Heart right ventricle (tissue), 16 donors: ENCODE measurements at regions not wholly inside any gene's neighbourhood (a gene's known extent, or its start where the extent isn't known, plus 50 kb on each side); places are given as distances from the start of the nearest gene placed in this dataset.

Source experiments
- ATAC-seq, 8 donors: fragments of 200-7000 bp; cut with Tn5 transposase; one replicate each; pipeline ENCODE4 v1.9.1; 2020; ENCODE audit warnings: mild to moderate bottlenecking in 8 of 8, moderate library complexity in 8 of 8, moderate number of reproducible peaks in 1 of 8
- DNase-seq, 2 donors: peaks; one replicate each; pipeline ENCODE4 v3.0.0-alpha.2; 2020
- H3K27ac ChIP-seq, 10 donors: fragments of 200-600 bp; sonication (generic) in 2 of 10; one replicate each; pipeline versions ENCODE4 v1.5.0 to v1.8.0; 2020 to 2022; ENCODE audit warnings: mild to moderate bottlenecking in 3 of 10
- H3K27me3 ChIP-seq, 7 donors: fragments of 200-600 bp; one replicate each; pipeline ENCODE4 v1.8.0; 2021 to 2022; ENCODE audit warnings: mild to moderate bottlenecking in 2 of 7
- H3K36me3 ChIP-seq, 9 donors: fragments of 200-600 bp; sonication (generic) in 1 of 9; one replicate each; pipeline versions ENCODE4 v1.5.0 to v1.8.0; 2020 to 2022; ENCODE audit warnings: mild to moderate bottlenecking in 2 of 9
- H3K4me1 ChIP-seq, 9 donors: fragments of 200-600 bp; sonication (generic) in 1 of 9; one replicate each; pipeline versions ENCODE4 v1.5.0 to v1.8.0; 2020 to 2022; ENCODE audit warnings: mild to moderate bottlenecking in 4 of 9
- H3K4me3 ChIP-seq, 10 donors: fragments of 200-600 bp; sonication (generic) in 2 of 10; one replicate each; pipeline versions ENCODE4 v1.5.0 to v1.8.0; 2020 to 2022; ENCODE audit warnings: mild to moderate bottlenecking in 7 of 10, moderate library complexity in 2 of 10
- H3K9me3 ChIP-seq, 11 donors: fragments of 200-600 bp in 10 of 11; sonication (generic) in 2 of 11; one replicate each; pipeline versions ENCODE4 v1.5.0 to v1.8.0; 2013 to 2022; ENCODE audit warnings: mild to moderate bottlenecking in 2 of 11, control low read depth in 1 of 11, moderate library complexity in 1 of 11
- WGBS, 2 donors: extraction: QIAGEN DNeasy Blood & Tissue Kit; methylation state at CpG; one replicate each; pipeline ENCODE4 v1.1.7; 2013; ENCODE audit warnings: inconsistent platforms in 1 of 2; 5-methylcytosine and 5-hydroxymethylcytosine counted together
- intact Hi-C, 10 donors: fragments of 100-400 bp; cut with DNase I; formaldehyde crosslinking; loops; one replicate each; pipeline versions ENCODE4 v1.11.1 to v1.14.2; 2022
- TF ChIP-seq, protein P1 (sequence below), 9 donors: fragments of 200-600 bp; sonication (generic) in 2 of 9; IDR thresholded peaks; one replicate each; pipeline versions ENCODE4 v1.5.0 to v1.8.0; 2021 to 2022; ENCODE audit warnings: antibody characterized with exemption in 9 of 9, mild to moderate bottlenecking in 5 of 9, moderate library complexity in 1 of 9
- donor health status: Arrhythmogenic right ventricular cardiomyopathy.
- donor health status: ischemic (EF 13 %, LVEDD 7.1; RV severe dilation, severe dysfunction).
- donor health status: healthy with polysubstance abuse.
- donor health status: DM: no; HTN: yes; CAD: no.
- donor health status: DM: no; HTN: no; CAD: no.
- donor health status: ischemic (EF 25% LVEDD 6.9; RV normal size, moderate dysfunction).
- donor health status: ischemic (EF 25% LVEDD 5.7; RV mildly dilated, moderate dysfunction).
- donor health status: healthy.
- donor health status: DM: yes; HTN: yes; CAD: no.
- donor health status: Ischemic cardiomyopathy.
- donor health status: ischemic (EF 35%, LVEDD 5.7; RV mildly dilated, moderate dysfunction).
- donor health status: nonischemic (EF 11% LVEDD 7.7; RV severe dilation, severe dysfunction).
- donor health status: DM: yes; HTN: yes; CAD: no.
- donor health status: PGD.
- donor health status: ischemic (EF 29% LVEDD 5.4; RV normal size, mild dysfunction).
- donor health status: nonischemic (EF 23%, LVEDD 6.1; RV moderate dilation, normal function).

DNA sequence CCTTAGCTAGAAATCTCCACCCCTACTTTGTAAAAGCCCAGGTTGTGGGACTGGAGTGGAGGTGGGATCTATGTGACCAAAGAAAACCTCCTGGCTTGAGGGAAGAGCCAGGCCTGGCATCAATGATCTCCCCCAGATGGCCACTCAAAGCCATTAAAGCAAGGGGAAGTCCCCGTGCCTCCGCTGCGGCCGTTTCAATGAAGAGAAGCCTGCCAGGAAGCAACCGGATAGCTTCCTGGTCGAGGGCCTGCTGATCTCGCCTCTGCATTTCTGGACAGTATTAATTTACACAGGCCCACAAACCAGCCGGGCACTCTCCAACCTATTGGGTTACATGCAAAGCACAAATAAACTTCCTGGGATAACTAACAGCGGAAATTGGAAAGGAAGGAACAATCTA, 160.5 kb upstream of the MSX2 start:
- intact Hi-C loops, result no loop called here
- Histone ChIP-seq H3K4me3 (no peak overlapping the region), H3K36me3 (no peaks in the 10 kb centered on the region), H3K27me3 (peaks cover 0 to 36% (median 18%) of the 10 kb centered on the region in 7 donors), H3K27ac (no peak overlapping the region), H3K9me3 (peaks cover 0 to 1% (median 0%) of the 10 kb centered on the region in 11 donors), H3K4me1 (no peaks in the 10 kb centered on the region)
- DNase-seq (no peak), ATAC-seq (no peak)
- 41 to 52% methylated on average over 9 of the region's 9 CpGs for WGBS, 2 donors
- TF ChIP-seq, protein P1, sequence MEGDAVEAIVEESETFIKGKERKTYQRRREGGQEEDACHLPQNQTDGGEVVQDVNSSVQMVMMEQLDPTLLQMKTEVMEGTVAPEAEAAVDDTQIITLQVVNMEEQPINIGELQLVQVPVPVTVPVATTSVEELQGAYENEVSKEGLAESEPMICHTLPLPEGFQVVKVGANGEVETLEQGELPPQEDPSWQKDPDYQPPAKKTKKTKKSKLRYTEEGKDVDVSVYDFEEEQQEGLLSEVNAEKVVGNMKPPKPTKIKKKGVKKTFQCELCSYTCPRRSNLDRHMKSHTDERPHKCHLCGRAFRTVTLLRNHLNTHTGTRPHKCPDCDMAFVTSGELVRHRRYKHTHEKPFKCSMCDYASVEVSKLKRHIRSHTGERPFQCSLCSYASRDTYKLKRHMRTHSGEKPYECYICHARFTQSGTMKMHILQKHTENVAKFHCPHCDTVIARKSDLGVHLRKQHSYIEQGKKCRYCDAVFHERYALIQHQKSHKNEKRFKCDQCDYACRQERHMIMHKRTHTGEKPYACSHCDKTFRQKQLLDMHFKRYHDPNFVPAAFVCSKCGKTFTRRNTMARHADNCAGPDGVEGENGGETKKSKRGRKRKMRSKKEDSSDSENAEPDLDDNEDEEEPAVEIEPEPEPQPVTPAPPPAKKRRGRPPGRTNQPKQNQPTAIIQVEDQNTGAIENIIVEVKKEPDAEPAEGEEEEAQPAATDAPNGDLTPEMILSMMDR (IDR thresholded peaks at IDR 0.05), result no peak

DNA sequence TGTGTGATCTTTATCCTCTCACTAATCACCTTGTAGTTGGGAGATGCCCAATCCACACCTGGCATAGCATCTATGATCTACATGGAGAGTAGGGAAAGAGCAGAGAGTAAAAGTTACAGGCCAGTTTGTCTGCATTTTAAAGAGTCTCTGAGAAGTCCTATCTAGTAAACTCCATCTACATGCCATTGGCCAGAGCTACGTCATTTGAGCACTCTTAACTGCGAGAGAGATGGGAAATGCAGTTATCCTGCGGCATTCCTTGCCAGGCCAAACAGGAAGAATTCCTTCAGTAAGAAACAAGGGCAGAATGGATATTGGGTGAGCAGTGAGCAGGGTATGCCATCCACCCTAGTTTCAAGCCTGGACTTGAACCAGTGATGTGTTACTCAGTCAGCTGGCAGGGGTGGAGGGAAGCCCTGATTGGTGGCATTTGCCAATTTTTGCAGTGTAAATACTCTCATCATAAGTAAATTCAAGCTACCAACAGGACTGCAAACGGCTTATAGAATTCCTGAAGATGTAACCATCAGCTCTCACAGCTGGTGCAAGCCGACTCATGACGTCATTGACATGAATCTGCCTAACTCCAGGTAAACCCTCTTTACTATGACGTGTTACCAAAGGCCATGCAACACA, 156.8 kb upstream of the MSX2 start:
- Histone ChIP-seq H3K4me3 (no peak overlapping the region), H3K27me3 (peaks cover 0 to 14% (median 8%) of the 10 kb centered on the region in 7 donors), H3K4me1 (peaks cover 0 to 13% (median 4%) of the 10 kb centered on the region in 9 donors), H3K9me3 (peaks cover 0 to 2% (median 0%) of the 10 kb centered on the region in 11 donors), H3K27ac (no peak overlapping the region), H3K36me3 (no peaks in the 10 kb centered on the region)
- whole genome bisulfite sequencing, 2 donors, result 77 to 82% methylated on average over 7 of the region's 7 CpGs
- ATAC-seq, result no peak
- no peak for DNase-seq
- TF ChIP-seq, protein P1 (IDR thresholded peaks at IDR 0.05), result no peak
- intact Hi-C loops, result no loop called here

DNA sequence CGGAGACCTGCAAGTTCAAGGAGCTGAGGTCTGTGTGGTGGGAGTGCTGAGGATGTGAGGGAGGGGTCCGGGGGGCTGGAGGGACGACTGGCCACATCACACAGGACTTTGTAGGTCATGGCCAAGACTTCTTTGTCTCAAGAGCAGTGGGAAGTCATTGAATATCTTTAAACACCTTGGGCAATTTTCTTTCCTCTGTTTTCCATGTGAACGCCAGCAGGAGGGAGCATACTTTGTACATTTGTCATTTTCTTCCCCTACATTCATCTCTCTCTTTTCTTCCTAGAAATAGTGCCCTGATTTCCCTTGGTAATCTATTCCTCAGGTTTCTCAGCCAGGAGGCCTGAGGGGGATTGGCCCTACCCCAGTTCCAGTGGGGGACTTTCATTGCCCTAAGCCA, 153.7 kb upstream of the MSX2 start:
- no peak for DNase-seq
- 75 to 77% methylated on average over 4 of the region's 4 CpGs for WGBS, 2 donors
- intact Hi-C loops, result no loop called here

DNA sequence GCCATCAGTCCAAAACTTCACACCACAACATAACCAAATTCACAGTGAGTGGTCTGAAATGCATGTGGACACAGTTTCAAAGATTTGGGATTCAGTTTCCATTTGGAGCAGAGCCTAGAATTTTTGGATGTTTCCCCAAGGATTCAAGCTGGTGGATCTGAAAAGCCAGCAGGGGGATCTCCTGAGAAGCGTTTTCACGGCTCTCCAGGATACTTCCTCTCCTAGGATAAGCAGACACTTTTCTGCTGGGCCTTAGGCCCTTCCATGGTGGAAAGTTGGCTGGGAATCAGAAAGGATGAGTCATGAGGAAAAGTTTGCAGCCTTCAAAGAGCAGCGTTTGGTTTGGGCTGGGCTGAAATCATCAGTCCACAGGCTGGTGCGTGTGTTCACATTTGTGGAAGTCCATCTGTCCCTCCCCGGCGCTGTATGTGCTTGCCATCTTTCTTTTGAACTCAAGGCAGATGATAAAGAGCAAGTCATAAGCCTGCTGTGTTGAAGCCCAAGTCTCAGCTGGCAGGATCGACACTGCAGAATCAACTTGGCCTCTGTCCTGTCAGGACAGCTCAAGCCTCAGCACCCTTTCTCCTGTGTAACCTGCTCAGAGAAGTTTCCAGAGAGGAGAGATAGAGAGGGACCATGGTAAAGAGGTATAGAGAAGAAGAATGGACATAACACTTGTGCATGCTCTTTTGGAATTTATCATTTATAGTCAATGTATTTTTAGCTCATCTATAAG, 152.6 kb upstream of the MSX2 start:
- Histone ChIP-seq H3K27me3 (peaks cover 0 to 13% (median 3%) of the 10 kb centered on the region in 7 donors), H3K4me3 (no peak overlapping the region), H3K27ac (no peak overlapping the region), H3K4me1 (peaks cover 0 to 13% (median 4%) of the 10 kb centered on the region in 9 donors), H3K9me3 (peaks cover 0 to 2% (median 0%) of the 10 kb centered on the region in 11 donors), H3K36me3 (no peaks in the 10 kb centered on the region)
- peak; percentile 15 to 77 for DNase-seq
- TF ChIP-seq, protein P1 (IDR thresholded peaks at IDR 0.05), result peak in 6 of 9 donors; percentile 13 to 38 (median 27)
- ATAC-seq, result peak; percentile 75 to 95 (median 90)
- intact Hi-C loops, result no loop called here
- 22 to 34% methylated on average over 7 of the region's 7 CpGs for WGBS, 2 donors

More for the DNA sequence above, 153.7 kb upstream of the MSX2 start:
- Histone ChIP-seq H3K27me3 (peaks cover 0 to 10% (median 6%) of the 10 kb centered on the region in 7 donors), H3K36me3 (no peaks in the 10 kb centered on the region), H3K27ac (no peak overlapping the region), H3K4me1 (peaks cover 0 to 13% (median 4%) of the 10 kb centered on the region in 9 donors), H3K4me3 (no peak overlapping the region), H3K9me3 (peaks cover 0 to 2% (median 0%) of the 10 kb centered on the region in 11 donors)
- ATAC-seq, result no peak
- TF ChIP-seq, protein P1 (IDR thresholded peaks at IDR 0.05), result no peak
